NCI-H446 treated with DMSO at 0.1 percent for 48 hours (cell line): ENCODE measurements at regions not wholly inside any gene's neighbourhood (a gene's known extent, or its start where the extent isn't known, plus 50 kb on each side); places are given as distances from the start of the nearest gene placed in this dataset.

ENCODE experiments used
- DNase-seq: peaks from one replicate; lab custom pipeline; 2025; lab: John Stamatoyannopoulos, UW

GRCh38 chr1:34656731-34657130 is 98.1 kb upstream of the GJB5 start:
- no peak for DNase-seq

GRCh38 chr1:34657266-34657665 is 97.6 kb upstream of the GJB5 start:
- no peak for DNase-seq

- DNase-seq, result no peak
These were observed 97.0 kb upstream of the GJB5 start for GRCh38 chr1:34657849-34658248.

- no peak for DNase-seq
These were observed 91.8 kb upstream of the GJB5 start for GRCh38 chr1:34663031-34663430.

- DNase-seq, result no peak
These were observed 86.8 kb upstream of the GJB5 start for GRCh38 chr1:34668063-34668462.

- DNase-seq, result no peak
These were observed 83.9 kb upstream of the GJB5 start for GRCh38 chr1:34670982-34671381.

- DNase-seq, result no peak
These were observed 83.0 kb upstream of the GJB5 start for GRCh38 chr1:34671887-34672286.

GRCh38 chr1:34681480-34682451 is 73.1 kb upstream of the GJB5 start:
- DNase-seq, result no peak

- DNase-seq, result no peak
These were observed 72.2 kb upstream of the GJB5 start for GRCh38 chr1:34682452-34683223.

- no peak for DNase-seq
These were observed 71.2 kb upstream of the GJB5 start for GRCh38 chr1:34683616-34684015.

GRCh38 chr1:34684266-34684665 is 70.6 kb upstream of the GJB5 start:
- DNase-seq, result no peak

GRCh38 chr1:34685225-34685624 is 69.6 kb upstream of the GJB5 start:
- DNase-seq, result no peak

- no peak for DNase-seq
These were observed 68.3 kb upstream of the GJB5 start for GRCh38 chr1:34686531-34686930.

- DNase-seq, result no peak
These were observed 66.7 kb upstream of the GJB5 start for GRCh38 chr1:34688006-34688741.

- DNase-seq, result no peak
These were observed 64.6 kb upstream of the GJB5 start for GRCh38 chr1:34690269-34690668.

- no peak for DNase-seq
These were observed 61.8 kb upstream of the GJB5 start for GRCh38 chr1:34693081-34693480.

- DNase-seq, result no peak
These were observed 60.5 kb upstream of the GJB5 start for GRCh38 chr1:34694383-34694782.

GRCh38 chr1:34695580-34695979 is 59.3 kb upstream of the GJB5 start:
- no peak for DNase-seq

- no peak for DNase-seq
These were observed 58.6 kb upstream of the GJB5 start for GRCh38 chr1:34696230-34696629.

- no peak for DNase-seq
These were observed 57.9 kb upstream of the GJB5 start for GRCh38 chr1:34696981-34697380.

GRCh38 chr1:34697818-34698217 is 57.0 kb upstream of the GJB5 start:
- DNase-seq, result no peak

GRCh38 chr1:34701326-34702060 is 53.4 kb upstream of the GJB5 start:
- no peak for DNase-seq
